ENCODE measurements at regions not wholly inside any gene's neighbourhood (a gene's known extent, or its start where the extent isn't known, plus 50 kb on each side); places are given as distances from the start of the nearest gene placed in this dataset.
A peak's percentile ranks its signal among the peaks of the same experiment; 100 is the strongest.

GRCh38 chr4:186939226-186939625 lies 215.6 kb upstream of the FAT1 start:
- no peak for ATAC-seq (ENCODE audit: low read depth)
- intact Hi-C loops (cut with micrococcal nuclease) (no loop called here), in situ Hi-C loops (cut with MboI; ENCODE audit: low sequenced_read_pairs) (loop anchor here (25.0 kb wide), 1 partner anchor 202 kb away; no protein-coding TSS in a partner anchor), dilution Hi-C loops (cut with HindIII; ENCODE audit: low sequenced_read_pairs, unreplicated experiment) (no loop called here)
- Histone ChIP-seq H3K79me1 (ENCODE audit: low read depth in 1 of 2, low read length in 2 of 2) (peaks cover 0 to 10% of the 10 kb centered on the region in 2 experiments; a peak in 1 of 4 replicates), H4K8ac (ENCODE audit: low read depth in 2 of 2, low read length in 2 of 2) (no peak overlapping the region), H4K5ac (ENCODE audit: low read depth, low read length) (no peak overlapping the region), H3K4me1 (ENCODE audit: control insufficient read depth, insufficient read depth, low read length) (peaks cover 8% of the 10 kb centered on the region), H3K4me2 (ENCODE audit: low read depth, low read length) (no peak overlapping the region), H3K9me3 (ENCODE audit: control insufficient read depth, insufficient read depth, low read length) (no peaks in the 10 kb centered on the region), H3K56ac (ENCODE audit: extremely low read depth, insufficient read depth, low read length) (no peak overlapping the region), H2BK5ac (ENCODE audit: low read depth, low read length, poor library complexity, severe bottlenecking) (no peak overlapping the region), H3K9me1 (ENCODE audit: insufficient read depth, low read length) (peaks cover 8% of the 10 kb centered on the region), H2BK120ac (ENCODE audit: low read depth, low read length) (peak overlapping the region; percentile 58), H3K36me3 (ENCODE audit: control insufficient read depth, insufficient read depth, low read length) (no peaks in the 10 kb centered on the region), H3K18ac (ENCODE audit: low read depth, low read length) (no peak overlapping the region), H3K9ac (ENCODE audit: low read depth, low read length) (no peak overlapping the region), H2BK20ac (ENCODE audit: low read depth, low read length) (peak overlapping the region; percentile 41; the same call in 1 of the 2 replicates), H2AK5ac (ENCODE audit: low read depth, low read length) (peak overlapping the region; percentile 63), H2AK9ac (replicated peaks; ENCODE audit: low read depth, low read length, poor library complexity) (no peak overlapping the region), H4K91ac (ENCODE audit: insufficient read depth, low read depth, low read length) (peak overlapping the region; percentile 61; the same call in 1 of the 2 replicates), H3K4ac (ENCODE audit: low read depth, low read length) (peak overlapping the region; percentile 78; the same call in 1 of the 2 replicates), H3K4me3 (ENCODE audit: insufficient read depth, low read depth, low read length) (no peak overlapping the region), H2BK15ac (ENCODE audit: low read depth, low read length) (peak overlapping the region; percentile 74; the same call in 1 of the 3 replicates), H3K14ac (replicated peaks; ENCODE audit: low read depth, low read length) (no peak overlapping the region), H3K27me3 (ENCODE audit: control insufficient read depth, insufficient read depth, low read length) (no peaks in the 10 kb centered on the region), H2AFZ (replicated peaks; ENCODE audit: low read length, poor library complexity) (peak overlapping the region; percentile 23), H3K23ac (ENCODE audit: low read depth, low read length) (no peak overlapping the region), H3K27ac (ENCODE audit: insufficient read depth, low read length) (no peak overlapping the region), H4K20me1 (ENCODE audit: insufficient read depth, low read length) (no peaks in the 10 kb centered on the region)
- WGBS, 2 experiments (ENCODE audit: extremely low coverage in 2 of 2, insufficient read length in 1 of 2): no CpG with 5 or more reads among the region's 1 CpG
- CTCF ChIA-PET: interaction anchor here (0.6 kb wide), 1 partner anchor 116 kb away, joined by 3 read pairs; no protein-coding TSS in a partner anchor
- POLR2A ChIA-PET (ENCODE audit: unreplicated experiment): no interaction called here
- BruUV-seq (replicated peaks): no TSS peak
- TF ChIP-seq CEBPB (IDR thresholded peaks at IDR 0.05; ENCODE audit: low read depth, low read length): no peak
- no peak for TF ChIP-seq MXI1 (IDR thresholded peaks at IDR 0.05; ENCODE audit: borderline replicate concordance, low read depth, low read length)
- no peak for TF ChIP-seq SMC3 (IDR thresholded peaks at IDR 0.05; ENCODE audit: low read depth, low read length)
- TF ChIP-seq RCOR1 (IDR thresholded peaks at IDR 0.05; ENCODE audit: insufficient replicate concordance, low read length): no peak
- no peak for TF ChIP-seq RFX5 (IDR thresholded peaks at IDR 0.05; ENCODE audit: low read depth, low read length)
- TF ChIP-seq NFE2L2 (IDR thresholded peaks at IDR 0.05; ENCODE audit: low read depth, low read length): no peak
- no peak for TF ChIP-seq ELK1 (IDR thresholded peaks at IDR 0.05; ENCODE audit: borderline replicate concordance, low read depth, low read length)
- no peak for TF ChIP-seq POLR2A (IDR thresholded peaks at IDR 0.05; ENCODE audit: low read depth, low read length)
- no peak for TF ChIP-seq USF2 (IDR thresholded peaks at IDR 0.05; ENCODE audit: low read depth, low read length)
- no peak for TF ChIP-seq FOS (IDR thresholded peaks at IDR 0.05; ENCODE audit: low read depth, low read length)
- TF ChIP-seq CTCF (conservative IDR thresholded peaks at IDR 0.05; ENCODE audit: low read depth, low read length): no peak
- TF ChIP-seq RAD21 (IDR thresholded peaks at IDR 0.05; ENCODE audit: low read length): no peak
- TF ChIP-seq MAZ (IDR thresholded peaks at IDR 0.05; ENCODE audit: borderline replicate concordance, low read depth, low read length): no peak
- no peak for TF ChIP-seq CHD1 (IDR thresholded peaks at IDR 0.05; ENCODE audit: low read depth, low read length)
- no peak for TF ChIP-seq BHLHE40 (IDR thresholded peaks at IDR 0.05; ENCODE audit: low read depth, low read length)
- TF ChIP-seq MAFK (IDR thresholded peaks at IDR 0.05; ENCODE audit: low read depth, low read length): no peak
- DNase-seq: no peak
